Activated CD4-positive, alpha-beta memory T cell treated with anti-CD3 and anti-CD28 coated beads for 36 hours (primary cell): ENCODE measurements at regions not wholly inside any gene's neighbourhood (a gene's known extent, or its start where the extent isn't known, plus 50 kb on each side); places are given as distances from the start of the nearest gene placed in this dataset.

ENCODE experiments used
- CTCF ChIA-PET: fragments of 350-600 bp; sonication (Branson Sonifier 250); formaldehyde crosslinking; loops from one replicate; lab custom pipeline; 2021; ENCODE audit warnings: antibody characterized with exemption, inconsistent platforms; lab: Charles Lee
- POLR2A ChIA-PET: fragments of 350-600 bp; sonication (Branson Sonifier 250); formaldehyde crosslinking; loops from one replicate; lab custom pipeline; 2021; ENCODE audit warnings: antibody characterized with exemption; lab: Charles Lee
- DNase-seq: peaks from one replicate; pipeline ENCODE4 v3.0.0-alpha.2; 2020
- H3K27ac Mint-ChIP-seq: one replicate; pipeline ENCODE4 v1.8.0; 2021; ENCODE audit warnings: mixed read lengths
- H3K27me3 Mint-ChIP-seq: one replicate; pipeline ENCODE4 v1.8.0; 2021; ENCODE audit warnings: mixed read lengths
- H3K36me3 Mint-ChIP-seq: one replicate; pipeline ENCODE4 v1.8.0; 2021; ENCODE audit warnings: mixed read lengths
- H3K4me1 Mint-ChIP-seq: one replicate; pipeline ENCODE4 v1.8.0; 2021; ENCODE audit warnings: low read depth, mixed read lengths
- H3K4me3 Mint-ChIP-seq: one replicate; pipeline ENCODE4 v1.8.0; 2021; ENCODE audit warnings: mild to moderate bottlenecking, mixed read lengths
- H3K9me3 Mint-ChIP-seq: one replicate; pipeline ENCODE4 v1.8.0; 2021; ENCODE audit warnings: mixed read lengths
- intact Hi-C: fragments of 100-400 bp; cut with micrococcal nuclease; formaldehyde crosslinking; loops from one replicate; pipeline ENCODE4 v1.15.1; 2023

- ChIA-PET POLR2A (no interaction called here), CTCF (no interaction called here)
- H3K4me1 Mint-ChIP-seq = no peaks in the 10 kb centered on the region
- H3K36me3 Mint-ChIP-seq = no peaks in the 10 kb centered on the region
- H3K4me3 Mint-ChIP-seq = no peak overlapping the region
- no peak overlapping the region for H3K27ac Mint-ChIP-seq
- H3K27me3 Mint-ChIP-seq = no peaks in the 10 kb centered on the region
- peaks cover 28% of the 10 kb centered on the region for H3K9me3 Mint-ChIP-seq
- intact Hi-C loops = no loop called here
- no peak for DNase-seq
Observed at GRCh38 chr13:80671773-80672172, 330.8 kb upstream of the SPRY2 start.

DNA sequence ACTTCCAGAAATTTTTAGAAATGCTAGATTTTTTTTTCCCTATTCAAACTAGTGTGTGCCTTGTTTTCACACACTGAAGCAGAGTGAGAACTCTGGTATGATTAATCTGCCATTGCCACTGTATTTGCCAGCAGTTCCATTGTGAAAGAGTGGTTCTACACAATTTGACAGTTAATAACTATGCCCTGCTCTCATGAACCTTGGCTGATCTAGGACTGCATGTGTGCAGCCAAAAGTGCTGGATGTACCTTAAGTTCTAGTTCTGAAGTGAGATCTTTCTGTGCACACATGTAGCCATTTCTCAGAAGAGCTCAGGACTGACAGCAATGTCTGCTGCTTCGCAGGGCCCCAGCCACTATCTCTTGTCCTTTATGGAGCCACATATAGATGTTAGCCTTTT is 328.2 kb upstream of the SPRY2 start:
- ChIA-PET POLR2A (no interaction called here), CTCF (no interaction called here)
- Mint-ChIP-seq H3K27ac (no peak overlapping the region), H3K4me3 (no peak overlapping the region), H3K27me3 (no peaks in the 10 kb centered on the region), H3K4me1 (no peaks in the 10 kb centered on the region), H3K9me3 (peaks cover 20% of the 10 kb centered on the region), H3K36me3 (no peaks in the 10 kb centered on the region)
- no peak for DNase-seq
- intact Hi-C loops = no loop called here

- CTCF ChIA-PET = no interaction called here
- Mint-ChIP-seq H3K9me3 (peaks cover 16% of the 10 kb centered on the region), H3K27me3 (no peaks in the 10 kb centered on the region), H3K27ac (no peak overlapping the region), H3K36me3 (no peaks in the 10 kb centered on the region), H3K4me1 (no peaks in the 10 kb centered on the region), H3K4me3 (no peak overlapping the region)
- POLR2A ChIA-PET = no interaction called here
- intact Hi-C loops = no loop called here
- DNase-seq = no peak
Observed at GRCh38 chr13:80668452-80668851, 327.5 kb upstream of the SPRY2 start.

GRCh38 chr13:80666782-80667552 is 326.0 kb upstream of the SPRY2 start:
- H3K9me3 Mint-ChIP-seq = peaks cover 7% of the 10 kb centered on the region
- ChIA-PET POLR2A (no interaction called here), CTCF (no interaction called here)
- H3K4me1 Mint-ChIP-seq = no peaks in the 10 kb centered on the region
- no peaks in the 10 kb centered on the region for H3K36me3 Mint-ChIP-seq
- intact Hi-C loops = no loop called here
- H3K27me3 Mint-ChIP-seq = no peaks in the 10 kb centered on the region
- DNase-seq = no peak
- no peak overlapping the region for H3K4me3 Mint-ChIP-seq
- H3K27ac Mint-ChIP-seq = no peak overlapping the region

DNA sequence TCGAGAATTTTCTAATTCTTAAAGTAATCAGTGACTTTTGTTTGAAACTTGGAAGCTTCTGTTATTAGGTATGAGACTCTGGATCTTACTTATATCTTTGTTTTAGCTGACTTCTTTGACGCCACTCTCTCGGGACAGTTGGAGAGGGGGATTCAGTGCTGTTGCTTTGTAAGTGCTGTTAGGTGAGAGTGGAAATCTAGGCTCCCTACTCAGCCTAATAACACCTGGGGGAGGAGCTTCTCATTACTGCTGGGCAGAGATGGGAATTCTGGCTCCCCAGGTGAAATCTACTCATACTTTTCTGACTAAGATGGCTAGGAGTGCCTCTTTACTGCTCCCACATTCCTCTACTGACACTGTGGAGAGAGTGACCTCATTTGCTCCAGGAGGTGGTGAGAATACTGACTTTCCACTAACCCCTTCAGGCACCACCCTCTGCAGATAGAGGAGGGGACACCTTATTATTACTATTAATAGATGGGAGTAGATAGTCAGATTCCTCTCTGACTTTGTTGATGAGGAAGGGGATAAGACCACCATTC is 324.9 kb upstream of the SPRY2 start:
- no peaks in the 10 kb centered on the region for H3K27me3 Mint-ChIP-seq
- H3K36me3 Mint-ChIP-seq = no peaks in the 10 kb centered on the region
- peaks cover 3% of the 10 kb centered on the region for H3K9me3 Mint-ChIP-seq
- no peak overlapping the region for H3K27ac Mint-ChIP-seq
- ChIA-PET CTCF (no interaction called here), POLR2A (no interaction called here)
- DNase-seq = no peak
- H3K4me1 Mint-ChIP-seq = no peaks in the 10 kb centered on the region
- intact Hi-C loops = no loop called here
- no peak overlapping the region for H3K4me3 Mint-ChIP-seq

DNA sequence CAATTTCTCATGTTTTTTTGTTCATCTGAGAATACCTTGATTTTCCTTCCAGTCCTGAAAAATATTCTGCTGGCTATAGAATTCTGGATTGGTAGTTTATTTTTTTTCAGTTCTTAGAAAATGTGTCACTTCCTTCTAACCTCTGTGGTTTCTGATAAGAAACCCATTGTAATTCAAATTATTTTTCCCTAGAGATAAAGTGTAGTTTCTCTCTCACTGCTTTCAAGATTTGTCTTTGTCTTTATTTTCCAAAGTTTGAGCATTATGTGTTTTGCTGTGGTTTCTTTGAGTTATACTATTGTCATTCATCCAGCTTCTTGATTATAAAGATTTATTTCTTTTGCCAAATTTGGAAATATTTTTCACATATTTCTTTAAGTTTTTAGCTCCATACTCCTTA is 324.0 kb upstream of the SPRY2 start:
- Mint-ChIP-seq H3K36me3 (no peaks in the 10 kb centered on the region), H3K4me1 (no peaks in the 10 kb centered on the region), H3K27ac (no peak overlapping the region), H3K27me3 (no peaks in the 10 kb centered on the region), H3K9me3 (peaks cover 3% of the 10 kb centered on the region), H3K4me3 (no peak overlapping the region)
- POLR2A ChIA-PET = no interaction called here
- no peak for DNase-seq
- intact Hi-C loops = no loop called here
- CTCF ChIA-PET = no interaction called here

- Mint-ChIP-seq H3K4me1 (no peaks in the 10 kb centered on the region), H3K27ac (no peak overlapping the region), H3K36me3 (no peaks in the 10 kb centered on the region), H3K4me3 (no peak overlapping the region), H3K9me3 (peaks cover 9% of the 10 kb centered on the region), H3K27me3 (no peaks in the 10 kb centered on the region)
- intact Hi-C loops = no loop called here
- POLR2A ChIA-PET = no interaction called here
- CTCF ChIA-PET = no interaction called here
- DNase-seq = no peak
Observed at GRCh38 chr13:80663788-80664187, 322.9 kb upstream of the SPRY2 start.

GRCh38 chr13:80658705-80659104 is 317.8 kb upstream of the SPRY2 start:
- CTCF ChIA-PET = no interaction called here
- POLR2A ChIA-PET = no interaction called here
- peaks cover 2% of the 10 kb centered on the region for H3K27me3 Mint-ChIP-seq
- intact Hi-C loops = no loop called here
- H3K4me1 Mint-ChIP-seq = no peaks in the 10 kb centered on the region
- H3K4me3 Mint-ChIP-seq = no peak overlapping the region
- DNase-seq = no peak
- no peak overlapping the region for H3K27ac Mint-ChIP-seq
- peaks cover 26% of the 10 kb centered on the region for H3K9me3 Mint-ChIP-seq
- H3K36me3 Mint-ChIP-seq = no peaks in the 10 kb centered on the region

GRCh38 chr13:80656512-80656904 is 315.6 kb upstream of the SPRY2 start:
- ChIA-PET CTCF (no interaction called here), POLR2A (no interaction called here)
- Mint-ChIP-seq H3K27me3 (peaks cover 2% of the 10 kb centered on the region), H3K4me3 (no peak overlapping the region), H3K9me3 (peaks cover 26% of the 10 kb centered on the region), H3K27ac (no peak overlapping the region), H3K4me1 (no peaks in the 10 kb centered on the region), H3K36me3 (no peaks in the 10 kb centered on the region)
- DNase-seq = no peak
- intact Hi-C loops = no loop called here

DNA sequence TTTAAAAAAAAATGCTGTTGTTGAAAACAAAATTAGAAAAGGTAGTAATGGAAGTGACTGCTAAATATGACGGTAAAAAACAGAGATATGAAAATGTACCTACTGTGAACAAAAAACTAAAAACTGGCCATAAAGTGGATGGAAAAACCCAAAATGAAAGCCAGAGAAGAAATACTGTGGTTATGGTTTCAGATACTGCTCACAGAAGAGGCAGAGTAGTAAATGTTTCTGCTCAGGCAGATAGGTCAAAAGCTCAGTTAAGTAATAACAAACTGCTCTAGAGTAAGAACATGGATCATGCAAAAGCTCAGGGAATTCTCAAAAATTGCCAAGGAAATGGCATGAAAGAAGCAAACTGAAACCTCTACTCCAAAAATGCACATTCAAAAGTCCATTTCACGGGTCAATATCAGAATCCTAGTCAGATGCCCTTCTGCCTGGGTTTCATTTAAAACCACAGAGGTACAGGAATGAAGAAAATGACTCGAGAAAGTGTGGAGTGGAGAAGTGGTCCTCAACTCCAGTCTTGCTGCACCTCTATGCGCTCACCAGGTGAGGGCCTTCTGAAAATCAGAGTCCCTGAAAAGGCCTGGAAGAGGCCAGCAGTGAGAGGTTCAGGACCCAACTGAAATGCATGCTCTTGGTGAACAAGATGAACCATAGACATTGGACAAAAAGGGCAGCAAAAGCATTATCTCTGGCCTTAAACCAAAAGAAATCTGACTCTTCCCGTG is 315.0 kb upstream of the SPRY2 start:
- Mint-ChIP-seq H3K4me3 (no peak overlapping the region), H3K27me3 (peaks cover 2% of the 10 kb centered on the region), H3K4me1 (no peaks in the 10 kb centered on the region), H3K27ac (no peak overlapping the region), H3K9me3 (peaks cover 26% of the 10 kb centered on the region), H3K36me3 (no peaks in the 10 kb centered on the region)
- ChIA-PET POLR2A (no interaction called here), CTCF (no interaction called here)
- no peak for DNase-seq
- intact Hi-C loops = no loop called here

DNA sequence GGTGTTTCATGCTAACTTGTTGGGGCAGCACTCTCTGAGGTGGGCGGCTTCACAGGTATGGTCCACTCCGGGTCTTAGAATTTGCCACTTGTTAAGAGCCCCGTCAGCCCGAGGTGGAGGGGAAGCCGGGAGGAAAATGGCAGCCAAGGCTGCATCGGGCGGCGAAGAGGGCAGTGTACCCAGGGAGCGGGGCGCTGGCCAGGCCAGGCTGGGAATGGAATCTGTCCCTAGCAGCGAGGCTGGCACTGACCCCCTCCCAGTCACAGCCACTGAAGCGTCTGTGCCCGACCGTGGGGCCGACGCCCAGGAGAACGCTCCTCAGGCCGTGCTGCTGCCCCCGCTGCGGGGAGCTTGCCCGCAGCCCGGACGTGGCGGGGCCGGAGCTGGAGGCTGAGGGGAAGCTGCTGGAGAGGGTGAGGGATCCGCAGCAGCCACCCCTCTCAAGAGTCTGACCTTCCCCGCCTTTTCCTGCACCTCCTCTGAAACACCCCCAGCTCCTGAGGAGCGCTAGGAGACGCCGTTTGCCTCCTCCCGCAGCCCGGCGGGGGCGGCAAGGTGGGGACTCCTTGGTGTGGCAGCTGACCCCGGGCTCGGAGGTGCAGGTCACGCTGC is 313.8 kb upstream of the SPRY2 start:
- no peaks in the 10 kb centered on the region for H3K36me3 Mint-ChIP-seq
- H3K4me1 Mint-ChIP-seq = no peaks in the 10 kb centered on the region
- CTCF ChIA-PET = no interaction called here
- H3K27me3 Mint-ChIP-seq = peaks cover 2% of the 10 kb centered on the region
- H3K27ac Mint-ChIP-seq = no peak overlapping the region
- H3K9me3 Mint-ChIP-seq = peaks cover 30% of the 10 kb centered on the region
- intact Hi-C loops = no loop called here
- DNase-seq = no peak
- POLR2A ChIA-PET = no interaction called here
- no peak overlapping the region for H3K4me3 Mint-ChIP-seq

- intact Hi-C loops = no loop called here
- Mint-ChIP-seq H3K27me3 (no peaks in the 10 kb centered on the region), H3K27ac (no peak overlapping the region), H3K4me3 (no peak overlapping the region), H3K9me3 (peaks cover 15% of the 10 kb centered on the region), H3K36me3 (no peaks in the 10 kb centered on the region), H3K4me1 (no peaks in the 10 kb centered on the region)
- ChIA-PET POLR2A (no interaction called here), CTCF (no interaction called here)
- DNase-seq = no peak
Observed at GRCh38 chr13:80649274-80649673, 308.3 kb upstream of the SPRY2 start.
